ENCODE measurements at regions not wholly inside any gene's neighbourhood (a gene's known extent, or its start where the extent isn't known, plus 50 kb on each side); places are given as distances from the start of the nearest gene placed in this dataset.

DNA sequence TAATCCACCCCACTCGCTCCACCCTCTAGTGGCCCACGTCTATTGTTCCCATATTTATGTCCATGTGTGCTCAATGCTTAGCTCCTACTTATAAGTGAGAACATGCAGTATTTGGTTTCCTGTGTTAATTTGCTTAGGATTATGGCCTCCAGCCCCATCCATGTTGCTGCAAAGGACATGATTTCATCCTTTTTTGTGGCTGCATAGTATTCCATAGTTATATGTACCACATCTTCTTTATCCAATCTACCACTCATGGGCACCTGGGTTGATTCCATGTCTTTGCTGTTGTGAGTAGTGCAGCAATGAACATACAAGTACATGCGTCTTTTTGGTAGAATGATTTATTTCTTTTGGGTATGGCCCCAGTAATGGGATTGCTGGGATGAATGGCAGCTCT lies 319.9 kb downstream of the DYSF start:
- TF ChIP-seq ZFP36 (IDR thresholded peaks at IDR 0.05; ENCODE audit: borderline replicate concordance, low read depth, low read length, partially characterized antibody) (no peak), ELF1 (CRISPR knock-in tag; IDR thresholded peaks at IDR 0.05) (no peak), ATF7-NPFF (CRISPR knock-in tag; IDR thresholded peaks at IDR 0.05; ENCODE audit: low read depth) (no peak), ZNF350 (CRISPR knock-in tag; IDR thresholded peaks at IDR 0.05; ENCODE audit: borderline replicate concordance, low read depth) (no peak), MYC (CRISPR knock-in tag; IDR thresholded peaks at IDR 0.05; ENCODE audit: borderline replicate concordance) (no peak), ONECUT2 (CRISPR knock-in tag; IDR thresholded peaks at IDR 0.05) (no peak), ZNF569 (CRISPR knock-in tag; IDR thresholded peaks at IDR 0.05; ENCODE audit: borderline replicate concordance) (no peak), ZNF121 (CRISPR knock-in tag; IDR thresholded peaks at IDR 0.05) (no peak), ZSCAN12 (CRISPR knock-in tag; IDR thresholded peaks at IDR 0.05) (no peak), ZNF17 (CRISPR knock-in tag; IDR thresholded peaks at IDR 0.05) (no peak)
- TF ChIP-seq, protein P1, sequence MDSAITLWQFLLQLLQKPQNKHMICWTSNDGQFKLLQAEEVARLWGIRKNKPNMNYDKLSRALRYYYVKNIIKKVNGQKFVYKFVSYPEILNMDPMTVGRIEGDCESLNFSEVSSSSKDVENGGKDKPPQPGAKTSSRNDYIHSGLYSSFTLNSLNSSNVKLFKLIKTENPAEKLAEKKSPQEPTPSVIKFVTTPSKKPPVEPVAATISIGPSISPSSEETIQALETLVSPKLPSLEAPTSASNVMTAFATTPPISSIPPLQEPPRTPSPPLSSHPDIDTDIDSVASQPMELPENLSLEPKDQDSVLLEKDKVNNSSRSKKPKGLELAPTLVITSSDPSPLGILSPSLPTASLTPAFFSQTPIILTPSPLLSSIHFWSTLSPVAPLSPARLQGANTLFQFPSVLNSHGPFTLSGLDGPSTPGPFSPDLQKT (CRISPR knock-in tag; IDR thresholded peaks at IDR 0.05; ENCODE audit: borderline replicate concordance): no peak
- TF ChIP-seq, protein P2, sequence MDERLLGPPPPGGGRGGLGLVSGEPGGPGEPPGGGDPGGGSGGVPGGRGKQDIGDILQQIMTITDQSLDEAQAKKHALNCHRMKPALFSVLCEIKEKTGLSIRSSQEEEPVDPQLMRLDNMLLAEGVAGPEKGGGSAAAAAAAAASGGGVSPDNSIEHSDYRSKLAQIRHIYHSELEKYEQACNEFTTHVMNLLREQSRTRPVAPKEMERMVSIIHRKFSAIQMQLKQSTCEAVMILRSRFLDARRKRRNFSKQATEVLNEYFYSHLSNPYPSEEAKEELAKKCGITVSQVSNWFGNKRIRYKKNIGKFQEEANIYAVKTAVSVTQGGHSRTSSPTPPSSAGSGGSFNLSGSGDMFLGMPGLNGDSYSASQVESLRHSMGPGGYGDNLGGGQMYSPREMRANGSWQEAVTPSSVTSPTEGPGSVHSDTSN (CRISPR knock-in tag; IDR thresholded peaks at IDR 0.05): no peak
- TF ChIP-seq, protein P3, sequence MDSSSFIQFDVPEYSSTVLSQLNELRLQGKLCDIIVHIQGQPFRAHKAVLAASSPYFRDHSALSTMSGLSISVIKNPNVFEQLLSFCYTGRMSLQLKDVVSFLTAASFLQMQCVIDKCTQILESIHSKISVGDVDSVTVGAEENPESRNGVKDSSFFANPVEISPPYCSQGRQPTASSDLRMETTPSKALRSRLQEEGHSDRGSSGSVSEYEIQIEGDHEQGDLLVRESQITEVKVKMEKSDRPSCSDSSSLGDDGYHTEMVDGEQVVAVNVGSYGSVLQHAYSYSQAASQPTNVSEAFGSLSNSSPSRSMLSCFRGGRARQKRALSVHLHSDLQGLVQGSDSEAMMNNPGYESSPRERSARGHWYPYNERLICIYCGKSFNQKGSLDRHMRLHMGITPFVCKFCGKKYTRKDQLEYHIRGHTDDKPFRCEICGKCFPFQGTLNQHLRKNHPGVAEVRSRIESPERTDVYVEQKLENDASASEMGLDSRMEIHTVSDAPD (CRISPR knock-in tag; IDR thresholded peaks at IDR 0.05): no peak
- TF ChIP-seq, protein P4, sequence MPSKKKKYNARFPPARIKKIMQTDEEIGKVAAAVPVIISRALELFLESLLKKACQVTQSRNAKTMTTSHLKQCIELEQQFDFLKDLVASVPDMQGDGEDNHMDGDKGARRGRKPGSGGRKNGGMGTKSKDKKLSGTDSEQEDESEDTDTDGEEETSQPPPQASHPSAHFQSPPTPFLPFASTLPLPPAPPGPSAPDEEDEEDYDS (CRISPR knock-in tag; IDR thresholded peaks at IDR 0.05): no peak
- TF ChIP-seq, protein P5, sequence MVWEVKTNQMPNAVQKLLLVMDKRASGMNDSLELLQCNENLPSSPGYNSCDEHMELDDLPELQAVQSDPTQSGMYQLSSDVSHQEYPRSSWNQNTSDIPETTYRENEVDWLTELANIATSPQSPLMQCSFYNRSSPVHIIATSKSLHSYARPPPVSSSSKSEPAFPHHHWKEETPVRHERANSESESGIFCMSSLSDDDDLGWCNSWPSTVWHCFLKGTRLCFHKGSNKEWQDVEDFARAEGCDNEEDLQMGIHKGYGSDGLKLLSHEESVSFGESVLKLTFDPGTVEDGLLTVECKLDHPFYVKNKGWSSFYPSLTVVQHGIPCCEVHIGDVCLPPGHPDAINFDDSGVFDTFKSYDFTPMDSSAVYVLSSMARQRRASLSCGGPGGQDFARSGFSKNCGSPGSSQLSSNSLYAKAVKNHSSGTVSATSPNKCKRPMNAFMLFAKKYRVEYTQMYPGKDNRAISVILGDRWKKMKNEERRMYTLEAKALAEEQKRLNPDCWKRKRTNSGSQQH (CRISPR knock-in tag; IDR thresholded peaks at IDR 0.05; ENCODE audit: low read depth): no peak
- in situ Hi-C loops (cut with HindIII; ENCODE audit: extremely low pct_ligation_motif_present, low pct_unique_long_range_greater_than_20kb) (no loop called here), intact Hi-C loops (cut with micrococcal nuclease; ENCODE audit: unreplicated experiment) (no loop called here)
- Histone ChIP-seq H3K9me3 (ENCODE audit: low read length) (no peaks in the 10 kb centered on the region), H4K20me1 (ENCODE audit: insufficient read depth, low read length) (no peaks in the 10 kb centered on the region), H3K9ac (ENCODE audit: insufficient read depth, low read depth, low read length) (no peak overlapping the region), H3K4me2 (ENCODE audit: low read depth, low read length) (no peak overlapping the region), H3K27me3 (ENCODE audit: control insufficient read depth in 1 of 2, insufficient read depth in 2 of 2, low read length in 2 of 2) (peaks cover 2 to 10% of the 10 kb centered on the region in 2 experiments; a peak in 3 of 5 replicates), H3K27ac (ENCODE audit: extremely low read length, insufficient read depth, low read length) (no peak overlapping the region), H3K79me2 (ENCODE audit: insufficient read depth, low read length) (no peaks in the 10 kb centered on the region), H3K4me3 (replicated peaks in 1 of 3; ENCODE audit: insufficient read depth in 1 of 3, low read depth in 2 of 3, low read length in 3 of 3) (no peak overlapping the region), H3K4me1 (ENCODE audit: insufficient read depth, low read length) (no peaks in the 10 kb centered on the region), H2AFZ (ENCODE audit: low read length) (no peak overlapping the region), H3K36me3 (replicated peaks in 1 of 2; ENCODE audit: control insufficient read depth in 1 of 2, insufficient read depth in 2 of 2, low read length in 2 of 2) (no peaks in the 10 kb centered on the region)
- no peak for ATAC-seq
- CTCF ChIA-PET (ENCODE audit: low intra/inter-chr PET ratio, low total read pairs): no interaction called here
- POLR2A ChIA-PET: no interaction called here
- no peak for DNase-seq (ENCODE audit: low spot score)
- no TSS peak for BruUV-seq (replicated peaks)
- FAIRE-seq: no peak
- WGBS (ENCODE audit: low lambda C conversion rate): 20% methylated on average over 3 of the region's 3 CpGs

Measured in HepG2 (cell line).